ENCODE measurements at regions not wholly inside any gene's neighbourhood (a gene's known extent, or its start where the extent isn't known, plus 50 kb on each side); places are given as distances from the start of the nearest gene placed in this dataset.
"Not testable (repeated sequence)": the region's sequence is repeated elsewhere in the genome, so short reads cannot be mapped to it uniquely, and the experiment has no call there.

DNA sequence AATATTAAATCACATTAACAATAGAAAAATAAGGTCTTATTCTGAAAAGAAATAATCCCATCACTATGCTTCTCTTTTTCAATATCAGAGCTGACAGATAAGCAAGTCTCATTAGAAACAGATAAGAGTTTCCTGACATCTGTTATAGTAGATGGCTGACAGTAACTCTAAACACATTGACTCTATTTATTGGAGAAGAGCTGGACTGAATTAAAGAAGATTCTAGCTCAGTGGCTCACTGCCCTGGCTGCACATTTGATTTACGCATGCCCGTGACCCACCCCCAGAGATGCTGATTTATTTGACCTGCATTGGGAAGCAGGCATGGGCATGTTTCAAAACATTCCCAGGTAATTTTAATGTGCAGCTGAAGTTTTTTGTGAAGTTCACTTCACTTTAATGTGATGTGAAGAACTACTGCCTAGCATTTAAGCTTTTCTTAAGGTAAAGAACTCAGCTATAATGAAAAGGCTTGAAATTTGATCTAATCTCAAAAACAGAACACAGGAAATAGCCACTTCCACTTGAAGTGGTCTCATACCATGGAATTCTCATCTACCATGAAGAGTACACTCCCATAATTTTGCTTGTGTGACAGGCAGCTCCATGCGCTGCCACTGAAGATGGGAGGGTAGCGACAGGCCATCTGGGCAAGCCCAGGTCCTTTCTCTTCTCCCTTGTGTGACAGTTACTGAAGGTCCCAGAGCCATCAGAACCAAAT, 162.3 kb downstream of the TPBG start:
- Histone ChIP-seq H3K36me3 (no peaks in the 10 kb centered on the region), H3K4me1 (no peaks in the 10 kb centered on the region), H3K27ac (no peak overlapping the region), H3K4me3 (no peak overlapping the region), H3K9me3 (no peaks in the 10 kb centered on the region), H3K27me3 (no peaks in the 10 kb centered on the region)
- intact Hi-C loops (cut with DNase I), result no loop called here
- no peak for DNase-seq (ENCODE audit: low spot score in 2 of 2)
- TF ChIP-seq, protein P1, sequence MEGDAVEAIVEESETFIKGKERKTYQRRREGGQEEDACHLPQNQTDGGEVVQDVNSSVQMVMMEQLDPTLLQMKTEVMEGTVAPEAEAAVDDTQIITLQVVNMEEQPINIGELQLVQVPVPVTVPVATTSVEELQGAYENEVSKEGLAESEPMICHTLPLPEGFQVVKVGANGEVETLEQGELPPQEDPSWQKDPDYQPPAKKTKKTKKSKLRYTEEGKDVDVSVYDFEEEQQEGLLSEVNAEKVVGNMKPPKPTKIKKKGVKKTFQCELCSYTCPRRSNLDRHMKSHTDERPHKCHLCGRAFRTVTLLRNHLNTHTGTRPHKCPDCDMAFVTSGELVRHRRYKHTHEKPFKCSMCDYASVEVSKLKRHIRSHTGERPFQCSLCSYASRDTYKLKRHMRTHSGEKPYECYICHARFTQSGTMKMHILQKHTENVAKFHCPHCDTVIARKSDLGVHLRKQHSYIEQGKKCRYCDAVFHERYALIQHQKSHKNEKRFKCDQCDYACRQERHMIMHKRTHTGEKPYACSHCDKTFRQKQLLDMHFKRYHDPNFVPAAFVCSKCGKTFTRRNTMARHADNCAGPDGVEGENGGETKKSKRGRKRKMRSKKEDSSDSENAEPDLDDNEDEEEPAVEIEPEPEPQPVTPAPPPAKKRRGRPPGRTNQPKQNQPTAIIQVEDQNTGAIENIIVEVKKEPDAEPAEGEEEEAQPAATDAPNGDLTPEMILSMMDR (IDR thresholded peaks at IDR 0.05), result no peak

DNA sequence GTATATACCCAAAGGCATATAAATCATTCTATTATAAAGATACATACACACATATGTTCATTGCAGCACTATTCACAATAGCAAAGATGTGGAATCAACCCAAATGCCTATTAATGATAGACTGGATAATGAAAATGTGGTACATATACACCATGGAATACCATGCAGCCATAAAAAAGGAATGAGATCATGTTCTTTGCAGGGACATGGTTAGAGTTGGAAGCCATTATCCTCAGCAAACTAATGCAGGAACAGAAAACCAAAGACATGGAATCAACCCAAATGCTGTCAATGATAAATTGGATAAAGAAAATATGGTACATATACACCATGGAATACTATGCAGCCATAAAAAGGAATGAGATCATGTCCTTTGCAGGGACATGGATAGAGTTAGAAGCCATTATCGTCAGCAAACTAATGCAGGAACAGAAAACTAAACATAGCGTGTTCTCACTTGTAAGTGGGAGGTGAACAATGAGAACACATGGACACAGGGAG, 166.4 kb downstream of the TPBG start:
- H3K4me1 ChIP-seq; H3K36me3 ChIP-seq; H3K4me3 ChIP-seq; H3K27ac ChIP-seq; intact Hi-C loops (cut with DNase I); H3K9me3 ChIP-seq; H3K27me3 ChIP-seq; DNase-seq (ENCODE audit: low spot score in 2 of 2): not testable (repeated sequence)

DNA sequence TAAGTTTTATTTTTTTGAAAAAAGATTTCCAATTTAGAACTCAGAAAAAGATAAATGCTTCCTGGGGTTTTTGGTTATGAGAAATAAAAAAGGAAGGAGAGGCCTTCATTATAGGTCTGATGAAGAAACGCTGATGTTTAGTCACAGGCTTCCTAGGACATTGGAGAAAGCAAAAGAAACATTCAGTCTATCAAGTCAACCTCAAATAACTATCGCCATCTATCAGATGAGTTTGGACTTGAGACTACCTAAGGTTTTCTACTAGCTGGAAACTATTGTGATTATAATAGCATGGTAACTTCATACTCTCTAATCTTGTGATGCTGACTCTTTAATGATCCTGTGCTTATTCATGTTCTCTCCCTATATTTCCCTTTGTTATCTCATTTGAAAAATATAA, 171.3 kb downstream of the TPBG start:
- intact Hi-C loops (cut with DNase I), result no loop called here
- no peak overlapping the region for H3K4me3 ChIP-seq
- DNase-seq (ENCODE audit: low spot score in 2 of 2), result no peak

DNA sequence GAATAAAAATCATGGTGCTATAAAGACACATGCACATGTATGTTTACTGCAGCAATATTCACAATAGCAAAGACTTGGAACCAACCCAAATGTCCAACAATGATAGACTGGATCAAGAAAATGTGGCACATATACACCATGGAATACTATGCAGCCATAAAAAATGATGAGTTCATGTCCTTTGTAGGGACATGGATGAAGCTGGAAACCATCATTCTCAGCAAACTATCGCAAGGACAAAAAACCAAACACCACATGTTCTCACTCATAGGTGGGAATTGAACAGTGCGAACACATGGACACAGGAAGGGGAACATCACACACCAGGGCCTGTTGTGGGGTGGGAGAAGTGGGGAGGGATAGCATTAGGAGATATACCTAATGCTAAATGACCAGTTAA, 185.9 kb downstream of the TPBG start:
- H3K36me3 ChIP-seq; H3K9me3 ChIP-seq; DNase-seq (ENCODE audit: low spot score in 2 of 2); H3K4me3 ChIP-seq; intact Hi-C loops (cut with DNase I); H3K27me3 ChIP-seq; H3K27ac ChIP-seq; H3K4me1 ChIP-seq: not testable (repeated sequence)

More for the DNA sequence above, 171.3 kb downstream of the TPBG start:
- TF ChIP-seq, protein P1 (IDR thresholded peaks at IDR 0.05), result no peak
- no peaks in the 10 kb centered on the region for H3K36me3 ChIP-seq
- no peak overlapping the region for H3K27ac ChIP-seq
- no peaks in the 10 kb centered on the region for H3K27me3 ChIP-seq
- no peaks in the 10 kb centered on the region for H3K4me1 ChIP-seq
- no peaks in the 10 kb centered on the region for H3K9me3 ChIP-seq

DNA sequence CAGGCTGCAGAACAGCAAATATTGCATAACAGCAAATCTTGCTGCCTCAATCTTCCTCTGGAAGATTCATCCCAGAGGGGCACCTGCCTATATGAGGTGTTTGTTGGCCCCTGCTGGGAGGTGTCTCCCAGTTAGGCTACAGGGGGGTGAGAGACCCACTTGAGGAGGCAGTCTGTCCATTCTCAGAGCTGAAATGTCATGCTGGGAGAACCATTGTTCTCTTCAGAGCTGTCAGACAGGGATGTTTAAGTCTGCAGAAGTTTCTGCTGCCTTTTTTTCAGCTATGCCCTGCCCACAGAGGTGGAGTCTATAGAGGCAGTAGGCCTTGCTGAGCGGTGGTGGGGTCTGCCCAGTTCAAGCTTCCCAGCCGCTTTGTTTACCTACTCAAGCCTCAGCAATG, 187.7 kb downstream of the TPBG start:
- H3K9me3 ChIP-seq; H3K27me3 ChIP-seq; H3K4me3 ChIP-seq; DNase-seq (ENCODE audit: low spot score in 2 of 2); H3K4me1 ChIP-seq; H3K27ac ChIP-seq; intact Hi-C loops (cut with DNase I); H3K36me3 ChIP-seq: not testable (repeated sequence)

DNA sequence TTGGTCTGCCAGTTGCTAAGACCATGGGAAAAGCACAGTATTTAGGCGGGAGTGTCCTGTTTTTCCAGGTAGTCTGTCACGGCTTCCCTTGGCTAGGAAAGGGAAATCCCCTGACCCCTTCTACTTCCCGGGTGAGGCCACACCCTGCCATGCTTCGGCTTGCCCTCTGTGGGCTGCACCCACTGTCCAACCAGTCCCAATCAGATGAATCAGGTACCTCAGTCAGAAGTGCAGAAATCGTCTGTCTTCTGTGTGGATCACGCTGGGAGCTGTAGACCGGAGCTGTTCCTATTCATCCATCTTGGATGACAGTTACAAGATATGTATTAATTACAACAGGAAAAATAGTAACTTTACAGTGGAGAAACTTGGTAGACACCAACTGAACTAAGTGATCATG, 188.2 kb downstream of the TPBG start:
- Histone ChIP-seq H3K4me3 (no peak overlapping the region), H3K36me3 (no peaks in the 10 kb centered on the region), H3K27ac (no peak overlapping the region), H3K4me1 (no peaks in the 10 kb centered on the region), H3K27me3 (no peaks in the 10 kb centered on the region), H3K9me3 (no peaks in the 10 kb centered on the region)
- TF ChIP-seq, protein P1 (IDR thresholded peaks at IDR 0.05), result no peak
- intact Hi-C loops (cut with DNase I), result no loop called here
- DNase-seq (ENCODE audit: low spot score in 2 of 2), result no peak

DNA sequence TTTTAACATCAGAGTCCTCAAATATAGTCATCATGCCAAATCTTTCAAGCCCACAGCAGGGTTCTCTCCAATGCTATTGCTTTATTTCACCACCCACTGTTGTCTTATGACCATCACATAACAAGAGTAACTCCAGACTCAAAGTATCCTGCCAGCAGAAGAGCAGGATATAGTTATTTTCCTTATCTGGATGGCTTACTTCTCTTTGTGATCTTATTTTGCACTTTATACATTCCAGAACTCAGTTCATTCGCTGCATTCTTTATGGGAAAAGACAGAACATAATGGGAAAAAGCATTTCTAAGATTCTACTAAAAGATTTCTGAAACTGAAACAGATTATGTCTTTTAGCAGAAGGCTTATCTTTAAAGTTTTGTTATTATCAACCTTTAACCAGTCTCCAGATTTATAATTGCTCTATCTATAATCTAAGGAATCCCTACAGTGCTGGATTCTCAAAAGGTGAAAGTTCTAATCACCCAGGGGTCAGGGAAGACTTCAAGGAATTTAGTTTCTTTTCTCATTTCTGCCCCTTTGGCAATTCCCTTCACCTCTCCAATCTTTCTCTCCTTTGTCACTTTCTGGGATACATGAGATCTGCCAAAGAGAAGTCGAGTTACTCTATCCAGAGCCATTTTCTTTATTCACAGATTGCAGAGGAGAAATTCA, 190.4 kb downstream of the TPBG start:
- Histone ChIP-seq H3K4me1 (no peaks in the 10 kb centered on the region), H3K27ac (no peak overlapping the region), H3K27me3 (no peaks in the 10 kb centered on the region), H3K4me3 (no peak overlapping the region), H3K9me3 (no peaks in the 10 kb centered on the region), H3K36me3 (no peaks in the 10 kb centered on the region)
- no peak for DNase-seq (ENCODE audit: low spot score in 2 of 2)
- TF ChIP-seq, protein P1 (IDR thresholded peaks at IDR 0.05), result no peak
- intact Hi-C loops (cut with DNase I), result no loop called here

Data from ascending aorta (tissue), 2 donors.